BJ (cell line): ENCODE measurements at regions not wholly inside any gene's neighbourhood (a gene's known extent, or its start where the extent isn't known, plus 50 kb on each side); places are given as distances from the start of the nearest gene placed in this dataset.

Experiments used
- CTCF ChIA-PET: fragments of 350-600 bp; formaldehyde crosslinking; extraction: SDS; loops from one replicate; lab custom pipeline; 2021; ENCODE audit warnings: antibody characterized with exemption, inconsistent platforms; lab: Yijun Ruan, JAX
- POLR2A ChIA-PET: fragments of 300-600 bp; sonication (Branson Sonifier 250); formaldehyde crosslinking; extraction: SDS; loops from one replicate; lab custom pipeline; 2021; ENCODE audit warnings: antibody characterized with exemption; lab: Charles Lee
- DNase-seq: peaks from one replicate; pipeline ENCODE4 v3.0.0-alpha.2; 2011; ENCODE audit warnings: low read depth
- H3K27me3 ChIP-seq: 2 replicates; pipeline ENCODE4 v1.6.0; 2011; ENCODE audit warnings: low read length; ENCODE audit not compliant: control insufficient read depth, insufficient read depth
- H3K36me3 ChIP-seq: 2 replicates; pipeline ENCODE4 v1.5.1; 2011; ENCODE audit warnings: low read length; ENCODE audit not compliant: control insufficient read depth, insufficient read depth
- H3K4me3 ChIP-seq: 2 replicates; pipeline ENCODE4 v1.5.1; 2011; ENCODE audit warnings: low read depth, mild to moderate bottlenecking, control low read depth, low read length
- TF ChIP-seq, protein P1 (sequence below): IDR thresholded peaks from 2 replicates; pipeline ENCODE4 v1.5.1; 2011; ENCODE audit warnings: low read depth, mild to moderate bottlenecking, control low read depth, inconsistent platforms, low read length, moderate library complexity; ENCODE audit not compliant: insufficient read depth

DNA sequence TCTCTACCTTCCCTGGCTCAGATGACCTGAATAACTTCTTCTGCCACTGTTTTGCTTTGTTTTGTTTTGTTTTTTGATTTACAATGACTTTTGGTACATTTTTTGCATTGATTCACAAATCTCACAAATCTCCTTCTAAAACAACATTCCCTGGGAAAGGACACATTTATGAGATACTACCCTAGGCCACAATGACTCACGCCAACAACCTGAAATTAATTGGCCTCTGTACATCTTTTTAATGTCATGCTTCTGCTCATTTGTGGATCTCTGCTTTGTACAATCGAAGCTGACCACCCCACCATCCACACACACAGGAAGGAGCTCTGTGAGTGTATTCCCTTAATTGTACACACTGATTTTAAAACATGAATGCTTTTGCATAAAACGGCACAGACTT is 156.7 kb upstream of the PFKP start:
- CTCF ChIA-PET, result no interaction called here
- no peak for DNase-seq
- no peak overlapping the region for H3K4me3 ChIP-seq
- TF ChIP-seq, protein P1, sequence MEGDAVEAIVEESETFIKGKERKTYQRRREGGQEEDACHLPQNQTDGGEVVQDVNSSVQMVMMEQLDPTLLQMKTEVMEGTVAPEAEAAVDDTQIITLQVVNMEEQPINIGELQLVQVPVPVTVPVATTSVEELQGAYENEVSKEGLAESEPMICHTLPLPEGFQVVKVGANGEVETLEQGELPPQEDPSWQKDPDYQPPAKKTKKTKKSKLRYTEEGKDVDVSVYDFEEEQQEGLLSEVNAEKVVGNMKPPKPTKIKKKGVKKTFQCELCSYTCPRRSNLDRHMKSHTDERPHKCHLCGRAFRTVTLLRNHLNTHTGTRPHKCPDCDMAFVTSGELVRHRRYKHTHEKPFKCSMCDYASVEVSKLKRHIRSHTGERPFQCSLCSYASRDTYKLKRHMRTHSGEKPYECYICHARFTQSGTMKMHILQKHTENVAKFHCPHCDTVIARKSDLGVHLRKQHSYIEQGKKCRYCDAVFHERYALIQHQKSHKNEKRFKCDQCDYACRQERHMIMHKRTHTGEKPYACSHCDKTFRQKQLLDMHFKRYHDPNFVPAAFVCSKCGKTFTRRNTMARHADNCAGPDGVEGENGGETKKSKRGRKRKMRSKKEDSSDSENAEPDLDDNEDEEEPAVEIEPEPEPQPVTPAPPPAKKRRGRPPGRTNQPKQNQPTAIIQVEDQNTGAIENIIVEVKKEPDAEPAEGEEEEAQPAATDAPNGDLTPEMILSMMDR, result no peak
- POLR2A ChIA-PET, result no interaction called here
- H3K27me3 ChIP-seq, result no peaks in the 10 kb centered on the region
- H3K36me3 ChIP-seq, result no peaks in the 10 kb centered on the region

DNA sequence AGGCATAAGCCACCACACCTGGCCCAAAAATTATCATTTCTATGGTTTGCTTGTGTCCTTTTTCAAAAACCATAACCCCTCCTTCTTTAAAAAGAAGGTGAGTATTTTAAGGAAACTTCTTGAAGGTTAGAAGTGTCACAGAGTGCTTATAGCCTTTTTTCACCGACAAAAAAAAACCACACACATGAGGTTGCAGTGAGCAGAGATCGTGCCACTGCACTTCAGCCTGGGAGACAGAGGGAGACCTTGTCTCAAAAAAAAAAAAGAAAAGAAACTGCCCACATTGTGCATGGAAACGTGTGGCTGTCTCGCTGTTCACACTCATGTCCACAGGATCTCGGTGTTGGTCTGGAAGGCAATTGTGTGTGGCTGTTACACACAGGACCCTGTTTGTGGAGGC is 157.4 kb upstream of the PFKP start:
- no peaks in the 10 kb centered on the region for H3K36me3 ChIP-seq
- ChIA-PET POLR2A (no interaction called here), CTCF (no interaction called here)
- TF ChIP-seq, protein P1, result no peak
- H3K4me3 ChIP-seq, result no peak overlapping the region
- H3K27me3 ChIP-seq, result no peaks in the 10 kb centered on the region
- no peak for DNase-seq

DNA sequence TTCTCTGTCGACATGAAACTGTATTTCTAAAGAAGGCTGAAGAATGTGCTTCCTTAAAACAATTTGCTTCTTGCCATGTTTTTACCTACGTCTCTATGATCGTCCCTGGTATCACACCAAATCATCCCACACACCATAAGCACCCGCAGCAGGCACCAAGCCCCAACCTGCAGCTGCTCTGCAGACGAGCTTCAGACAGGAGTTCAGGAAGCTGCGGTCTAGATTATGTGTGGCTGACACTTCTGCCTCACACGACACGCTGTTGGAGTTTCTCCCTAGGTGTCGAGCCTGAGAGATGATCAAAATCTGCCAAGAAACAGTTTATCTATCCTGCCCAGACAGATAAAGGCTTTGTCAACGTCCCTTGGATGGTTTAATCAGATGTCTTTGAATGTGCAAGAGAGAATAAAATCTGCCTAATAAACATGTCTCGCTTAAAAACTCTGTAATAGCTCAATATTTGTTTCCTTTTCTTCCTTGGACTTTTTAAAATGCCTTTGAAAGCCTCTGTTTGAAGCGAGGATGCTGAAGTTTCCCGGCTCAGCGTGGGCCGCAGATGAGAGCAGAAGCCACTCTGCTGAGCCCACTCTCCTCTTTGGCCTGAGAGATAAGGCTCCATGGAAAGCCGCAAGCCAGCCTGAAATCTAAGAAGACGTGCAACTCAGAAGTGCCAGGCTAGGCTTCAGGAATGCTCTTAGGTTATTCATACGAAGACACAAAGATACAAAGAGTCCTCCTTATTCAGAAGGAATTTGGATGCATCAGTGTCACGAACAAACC is 158.3 kb upstream of the PFKP start:
- DNase-seq, result no peak
- POLR2A ChIA-PET, result no interaction called here
- Histone ChIP-seq H3K4me3 (no peak overlapping the region), H3K36me3 (no peaks in the 10 kb centered on the region), H3K27me3 (no peaks in the 10 kb centered on the region)
- CTCF ChIA-PET, result no interaction called here
- TF ChIP-seq, protein P1, result no peak

DNA sequence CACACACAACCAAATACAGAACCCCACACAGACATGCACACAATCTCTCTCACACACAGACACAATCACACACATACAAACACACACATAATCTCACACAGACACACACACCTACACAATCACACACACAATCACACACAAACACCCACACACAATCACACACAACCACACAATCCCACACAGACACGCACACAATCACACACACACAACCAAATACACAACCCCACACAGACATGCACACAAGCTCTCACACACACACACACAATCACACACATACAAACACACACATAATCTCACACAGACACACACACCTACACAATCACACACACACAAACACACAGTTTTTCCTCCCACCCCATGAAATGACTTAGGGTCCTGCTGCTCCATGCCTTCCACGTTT is 160.4 kb upstream of the PFKP start:
- TF ChIP-seq, protein P1, result no peak
- no peaks in the 10 kb centered on the region; the same call in 1 of the 2 replicates for H3K27me3 ChIP-seq
- DNase-seq, result no peak
- H3K36me3 ChIP-seq, result no peaks in the 10 kb centered on the region
- CTCF ChIA-PET, result no interaction called here
- POLR2A ChIA-PET, result no interaction called here
- no peak overlapping the region for H3K4me3 ChIP-seq

DNA sequence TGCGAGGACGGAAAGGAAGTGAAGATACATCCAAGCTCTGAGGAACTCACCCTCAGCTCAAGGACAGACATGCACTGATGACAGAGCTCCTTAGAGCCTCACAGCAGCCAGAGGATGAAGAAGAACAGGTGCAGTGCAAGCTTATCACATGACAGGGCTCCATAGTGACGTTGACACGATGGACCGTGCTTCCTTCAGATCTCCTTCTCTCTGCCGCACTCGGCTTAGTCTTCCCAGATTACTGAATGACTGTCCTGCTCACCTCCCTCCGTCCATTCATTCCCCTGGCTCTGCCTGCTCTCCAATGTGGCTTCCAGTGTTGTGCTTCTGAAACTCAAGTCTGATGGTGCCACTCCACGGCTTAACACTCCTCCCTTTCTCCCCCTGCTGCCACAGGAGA is 161.5 kb upstream of the PFKP start:
- ChIA-PET POLR2A (no interaction called here), CTCF (no interaction called here)
- Histone ChIP-seq H3K36me3 (no peaks in the 10 kb centered on the region), H3K27me3 (no peaks in the 10 kb centered on the region; the same call in 1 of the 2 replicates), H3K4me3 (no peak overlapping the region)
- DNase-seq, result no peak
- TF ChIP-seq, protein P1, result no peak
